Glutamatergic neuron (in vitro differentiated cells): ENCODE measurements at regions not wholly inside any gene's neighbourhood (a gene's known extent, or its start where the extent isn't known, plus 50 kb on each side); places are given as distances from the start of the nearest gene placed in this dataset.

Source experiments
- DNase-seq: peaks from one replicate; pipeline ENCODE4 v3.0.0; 2022
- H3K27ac Mint-ChIP-seq: one replicate; pipeline ENCODE4 v1.8.0; 2020; ENCODE audit warnings: mild to moderate bottlenecking, mixed read lengths, inconsistent platforms; ENCODE audit not compliant: unreplicated experiment
- H3K27me3 Mint-ChIP-seq: one replicate; pipeline ENCODE4 v1.8.0; 2020; ENCODE audit warnings: mild to moderate bottlenecking, moderate library complexity, mixed read lengths, inconsistent platforms; ENCODE audit not compliant: unreplicated experiment
- H3K36me3 Mint-ChIP-seq: one replicate; pipeline ENCODE4 v1.8.0; 2020; ENCODE audit warnings: mild to moderate bottlenecking, mixed read lengths, inconsistent platforms; ENCODE audit not compliant: unreplicated experiment
- H3K4me1 Mint-ChIP-seq: one replicate; pipeline ENCODE4 v1.8.0; 2020; ENCODE audit warnings: mild to moderate bottlenecking, low read depth, mixed read lengths, inconsistent platforms; ENCODE audit not compliant: unreplicated experiment
- H3K4me3 Mint-ChIP-seq: one replicate; pipeline ENCODE4 v1.8.0; 2020; ENCODE audit warnings: mild to moderate bottlenecking, mixed read lengths, inconsistent platforms; ENCODE audit not compliant: unreplicated experiment
- H3K9me3 Mint-ChIP-seq: one replicate; pipeline ENCODE4 v1.8.0; 2020; ENCODE audit warnings: mild to moderate bottlenecking, moderate library complexity, mixed read lengths, inconsistent platforms; ENCODE audit not compliant: unreplicated experiment
- CTCF ChIP-seq: fragments of 200-600 bp; sonication (generic); IDR thresholded peaks from one replicate; pipeline ENCODE4 v1.5.0; 2021; ENCODE audit not compliant: partially characterized antibody, unreplicated experiment

- Mint-ChIP-seq H3K27me3 (no peaks in the 10 kb centered on the region), H3K27ac (no peak overlapping the region), H3K9me3 (no peaks in the 10 kb centered on the region), H3K4me3 (no peak overlapping the region), H3K36me3 (peaks cover 7% of the 10 kb centered on the region), H3K4me1 (no peaks in the 10 kb centered on the region)
- no peak for TF ChIP-seq CTCF
- no peak for DNase-seq
Observed at GRCh38 chr13:64377606-64378005, 2852.5 kb downstream of the PCDH9 start.

DNA sequence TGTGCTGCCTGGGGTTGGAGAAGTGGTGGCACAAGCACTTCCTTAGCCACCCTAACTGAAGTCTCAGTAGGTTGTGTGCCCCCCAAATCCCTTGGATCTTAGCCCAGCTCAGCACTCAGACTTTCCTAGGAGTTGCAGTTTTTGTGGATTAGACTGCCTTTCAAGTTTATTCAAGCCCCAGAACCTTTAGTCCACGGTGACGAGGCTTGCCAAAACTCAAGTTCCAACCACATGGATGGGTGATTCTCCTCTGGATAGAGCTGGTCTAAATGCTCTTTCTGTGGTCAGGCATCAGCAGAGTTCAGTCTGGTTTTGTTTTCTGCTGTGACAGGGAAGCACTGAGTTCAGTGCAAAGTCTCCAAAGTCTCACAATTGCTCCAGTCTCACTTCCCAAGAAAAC is 2858.7 kb downstream of the PCDH9 start:
- Mint-ChIP-seq H3K4me3 (no peak overlapping the region), H3K9me3 (no peaks in the 10 kb centered on the region), H3K27me3 (peaks cover 2% of the 10 kb centered on the region), H3K4me1 (no peaks in the 10 kb centered on the region), H3K27ac (no peak overlapping the region), H3K36me3 (peaks cover 7% of the 10 kb centered on the region)
- no peak for DNase-seq
- no peak for TF ChIP-seq CTCF

- no peak overlapping the region for H3K4me3 Mint-ChIP-seq
- no peaks in the 10 kb centered on the region for H3K9me3 Mint-ChIP-seq
- H3K27ac Mint-ChIP-seq = no peak overlapping the region
- DNase-seq = no peak
- H3K36me3 Mint-ChIP-seq = peaks cover 7% of the 10 kb centered on the region
- no peak for TF ChIP-seq CTCF
- H3K27me3 Mint-ChIP-seq = peaks cover 2% of the 10 kb centered on the region
- H3K4me1 Mint-ChIP-seq = no peaks in the 10 kb centered on the region
Observed at GRCh38 chr13:64371045-64371444, 2859.1 kb downstream of the PCDH9 start.

DNA sequence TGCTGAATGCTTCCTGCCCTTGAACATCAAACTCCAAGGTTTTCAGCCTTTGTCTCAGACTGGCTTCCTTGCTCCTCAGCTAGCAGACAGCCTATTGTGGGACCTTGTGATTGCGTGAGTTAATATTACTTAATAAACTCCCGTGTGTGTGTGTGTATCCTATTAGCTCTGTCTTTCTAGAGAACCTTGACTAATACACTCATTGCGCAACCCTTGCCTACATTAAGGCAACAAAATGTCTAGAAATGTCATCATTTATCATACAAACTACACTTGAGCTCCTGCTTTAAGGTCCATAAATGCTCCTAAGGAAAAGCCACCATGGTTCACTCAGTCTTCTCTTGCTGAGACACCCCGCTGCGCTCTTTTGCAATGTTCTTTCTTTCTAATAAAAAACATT is 2861.0 kb downstream of the PCDH9 start:
- Mint-ChIP-seq H3K9me3 (no peaks in the 10 kb centered on the region), H3K4me1 (no peaks in the 10 kb centered on the region), H3K27ac (no peak overlapping the region), H3K36me3 (peaks cover 4% of the 10 kb centered on the region), H3K27me3 (peaks cover 2% of the 10 kb centered on the region), H3K4me3 (no peak overlapping the region)
- no peak for DNase-seq
- TF ChIP-seq CTCF = no peak

GRCh38 chr13:64362564-64362963 is 2867.6 kb downstream of the PCDH9 start:
- H3K4me1 Mint-ChIP-seq = no peaks in the 10 kb centered on the region
- no peaks in the 10 kb centered on the region for H3K9me3 Mint-ChIP-seq
- DNase-seq = no peak
- no peak overlapping the region for H3K4me3 Mint-ChIP-seq
- TF ChIP-seq CTCF = no peak
- no peak overlapping the region for H3K27ac Mint-ChIP-seq
- H3K36me3 Mint-ChIP-seq = no peaks in the 10 kb centered on the region
- H3K27me3 Mint-ChIP-seq = no peaks in the 10 kb centered on the region
